NCI-H2081 (cell line): ENCODE measurements at regions not wholly inside any gene's neighbourhood (a gene's known extent, or its start where the extent isn't known, plus 50 kb on each side); places are given as distances from the start of the nearest gene placed in this dataset.

ENCODE experiments used
- DNase-seq, 2 experiments: peaks; one replicate each; lab custom pipeline; 2025; lab: John Stamatoyannopoulos, UW

DNA sequence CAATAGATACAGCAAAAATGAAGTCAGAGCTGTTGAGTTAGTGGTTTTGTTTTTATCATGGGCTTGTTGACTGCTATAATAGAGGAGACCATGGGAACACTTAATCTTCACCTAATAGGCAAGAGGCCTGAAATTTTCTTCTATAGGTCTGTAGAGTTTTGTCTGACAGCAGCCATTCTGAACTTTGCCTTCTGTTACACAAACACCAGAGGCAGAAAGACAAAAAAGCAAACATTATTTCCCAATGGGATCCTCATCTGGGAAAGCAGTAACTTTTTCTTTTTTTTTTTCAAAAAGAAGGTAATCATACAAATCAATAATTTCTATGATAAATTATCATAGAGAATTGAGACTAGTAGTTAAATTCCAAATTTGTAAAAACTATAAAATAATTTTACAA lies 494.1 kb downstream of the TOX3 start:
- DNase-seq = no peak

DNA sequence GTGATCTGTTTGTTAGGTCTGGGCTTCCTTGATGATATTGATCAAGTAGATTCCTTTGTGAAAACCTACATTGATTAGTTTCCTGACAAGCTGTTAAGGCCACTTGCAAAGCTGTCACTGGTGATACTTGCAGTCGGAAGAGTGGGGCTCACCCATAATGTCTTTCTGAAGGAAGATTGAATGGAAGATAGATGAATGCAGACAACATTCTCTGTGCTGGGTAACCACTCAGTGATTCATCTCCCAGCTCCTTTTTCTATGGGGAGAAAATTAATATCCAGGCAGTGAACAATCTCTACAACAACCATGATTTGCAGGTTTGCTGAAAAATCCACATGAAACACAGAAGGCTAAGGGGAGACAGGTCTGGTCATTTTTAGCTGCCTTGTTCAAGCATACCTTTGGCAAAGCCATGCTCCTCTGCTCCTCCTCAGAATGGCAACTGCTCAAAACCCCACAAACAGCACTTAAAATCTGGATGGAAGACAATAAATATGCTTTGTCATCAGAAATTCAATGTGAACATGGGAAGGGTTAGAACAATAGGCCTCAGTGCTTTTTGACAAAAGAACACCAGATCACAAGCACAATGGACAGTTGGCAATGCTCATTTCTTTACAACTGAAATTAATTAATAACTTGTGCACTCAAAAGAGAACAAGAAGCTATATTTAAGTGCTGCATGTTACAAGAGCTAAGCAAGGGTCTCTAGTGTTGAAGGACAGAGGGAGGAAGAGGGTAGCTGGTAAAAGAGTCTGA lies 495.4 kb downstream of the TOX3 start:
- DNase-seq = no peak

GRCh38 chr16:52050418-52050817 lies 496.5 kb downstream of the TOX3 start:
- DNase-seq = no peak

- DNase-seq = no peak
These were observed 511.5 kb downstream of the TOX3 start for GRCh38 chr16:52035436-52035835.

DNA sequence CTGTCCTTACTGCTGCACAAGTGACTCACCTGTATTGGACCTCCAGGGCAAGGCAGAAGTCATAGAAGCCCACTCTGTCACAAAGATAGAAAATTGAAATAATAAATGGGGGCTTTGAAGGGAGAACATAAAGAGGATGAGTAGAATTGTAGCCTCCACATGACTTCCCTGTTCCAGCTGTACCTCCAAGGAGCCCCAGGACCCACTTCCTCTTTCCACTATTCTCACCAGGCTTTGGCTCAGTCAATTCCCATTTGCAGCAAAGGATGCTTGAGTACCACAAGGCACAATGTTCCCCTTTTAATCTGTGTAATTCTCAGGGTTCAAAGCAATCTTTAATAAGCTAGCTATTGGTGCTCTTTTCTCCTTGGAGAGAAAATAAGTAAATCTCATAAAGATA lies 512.1 kb downstream of the TOX3 start:
- no peak for DNase-seq

DNA sequence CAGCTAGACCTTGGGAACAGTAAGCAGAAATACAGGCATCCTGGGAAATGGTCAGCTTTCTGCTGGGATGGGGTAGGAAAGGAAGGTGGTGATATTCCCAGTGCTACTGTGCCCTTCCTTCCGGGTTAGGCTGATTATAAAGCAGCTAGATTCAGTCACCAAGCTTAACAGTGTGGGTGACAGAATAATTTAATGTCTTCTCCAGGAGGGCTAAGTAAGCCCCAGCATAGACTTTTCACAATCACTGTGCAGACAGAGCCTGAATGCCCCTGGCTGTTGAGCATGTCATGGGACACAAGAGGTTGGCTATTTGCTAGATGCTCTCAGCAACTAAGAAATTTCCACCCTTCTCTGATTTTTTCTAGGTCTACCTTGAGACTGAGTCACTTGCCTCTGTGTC lies 513.0 kb downstream of the TOX3 start:
- no peak for DNase-seq

- no peak for DNase-seq
These were observed 524.0 kb downstream of the TOX3 start for GRCh38 chr16:52022980-52023379.

- peak in 1 of 2 experiments; percentile 40 for DNase-seq
These were observed 524.8 kb downstream of the TOX3 start for GRCh38 chr16:52022177-52022576.

GRCh38 chr16:52016387-52016786 lies 530.6 kb downstream of the TOX3 start:
- no peak for DNase-seq

DNA sequence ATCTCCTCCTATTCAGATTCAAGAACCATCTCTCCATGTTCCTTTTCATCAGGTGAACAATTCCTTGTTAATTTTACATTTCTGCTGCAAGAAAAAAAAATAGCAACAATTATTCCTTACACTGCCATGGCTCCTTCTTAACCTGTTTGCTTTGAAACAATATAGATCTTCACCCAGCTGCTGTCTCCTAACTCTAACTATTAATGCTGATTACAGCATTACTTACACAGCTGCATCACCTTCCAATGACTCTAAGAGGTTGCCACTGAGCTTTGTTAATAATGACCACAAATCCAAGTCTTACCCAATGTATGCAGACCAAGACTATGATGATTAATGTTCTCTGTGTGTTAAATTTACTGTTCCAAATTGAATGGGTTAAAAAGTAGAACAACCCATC lies 541.4 kb downstream of the TOX3 start:
- DNase-seq = no peak

GRCh38 chr16:52004343-52004742 lies 542.6 kb downstream of the TOX3 start:
- no peak for DNase-seq

DNA sequence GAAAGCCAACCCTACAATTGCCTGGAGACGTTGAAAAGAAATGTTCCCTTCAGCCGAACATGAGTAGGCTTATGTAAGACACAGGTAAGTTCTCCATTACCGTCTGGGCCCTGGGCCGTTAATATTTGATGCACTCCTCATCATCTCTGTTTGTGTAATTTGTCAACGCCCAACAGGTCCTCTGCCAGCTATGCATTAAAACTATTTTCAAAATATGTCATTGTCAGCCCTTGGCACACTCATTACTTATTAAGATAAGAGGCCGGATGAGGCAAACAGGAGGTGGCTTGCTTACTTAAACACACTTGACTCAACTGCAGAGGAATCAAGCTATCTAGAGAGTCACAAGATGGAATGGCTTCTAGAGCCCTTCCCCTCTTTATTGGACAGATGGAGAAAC lies 544.9 kb downstream of the TOX3 start:
- no peak for DNase-seq

- DNase-seq = no peak
These were observed 550.4 kb downstream of the TOX3 start for GRCh38 chr16:51996516-51996915.

DNA sequence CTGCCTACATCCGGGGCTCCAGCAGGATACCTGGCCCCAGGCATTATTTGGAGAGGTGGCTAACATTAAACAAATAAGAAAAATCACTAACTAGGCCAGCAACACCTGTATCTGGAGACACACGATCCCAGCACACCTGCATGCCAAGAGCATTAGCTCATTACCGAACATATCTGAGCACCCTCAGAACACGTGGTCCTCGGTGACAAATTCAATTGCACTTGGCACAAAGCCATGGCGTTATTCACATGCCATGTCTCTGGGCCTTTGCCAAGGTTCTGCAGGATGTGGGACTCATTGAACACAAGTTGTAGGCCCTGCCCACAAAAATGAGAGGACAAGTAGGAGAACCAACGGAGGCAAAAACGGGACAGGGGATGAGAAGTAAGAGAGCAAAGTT lies 552.3 kb downstream of the TOX3 start:
- DNase-seq = peak; percentile 84 to 94

- DNase-seq = no peak
These were observed 557.2 kb downstream of the TOX3 start for GRCh38 chr16:51989637-51990230.

- DNase-seq = no peak
These were observed 558.0 kb downstream of the TOX3 start for GRCh38 chr16:51988977-51989376.

DNA sequence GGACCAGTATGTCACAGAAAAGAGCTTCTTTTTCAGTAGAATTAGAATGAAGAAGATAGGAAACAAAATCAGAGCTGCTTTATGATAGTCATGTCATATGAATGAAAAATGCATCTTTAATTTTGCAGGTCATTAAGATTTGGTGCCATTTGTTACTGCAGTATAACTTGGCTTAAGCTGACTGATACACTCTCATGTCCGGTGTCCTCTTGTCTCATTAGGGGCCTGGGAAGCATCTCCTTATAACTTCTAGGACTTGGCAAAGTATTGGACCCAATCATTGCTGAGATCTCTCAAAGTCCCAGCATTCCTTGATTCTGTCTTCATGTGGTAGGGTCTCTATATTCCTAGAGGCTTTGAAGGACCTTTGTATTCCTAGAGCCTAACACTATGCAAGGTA lies 559.4 kb downstream of the TOX3 start:
- DNase-seq = no peak

DNA sequence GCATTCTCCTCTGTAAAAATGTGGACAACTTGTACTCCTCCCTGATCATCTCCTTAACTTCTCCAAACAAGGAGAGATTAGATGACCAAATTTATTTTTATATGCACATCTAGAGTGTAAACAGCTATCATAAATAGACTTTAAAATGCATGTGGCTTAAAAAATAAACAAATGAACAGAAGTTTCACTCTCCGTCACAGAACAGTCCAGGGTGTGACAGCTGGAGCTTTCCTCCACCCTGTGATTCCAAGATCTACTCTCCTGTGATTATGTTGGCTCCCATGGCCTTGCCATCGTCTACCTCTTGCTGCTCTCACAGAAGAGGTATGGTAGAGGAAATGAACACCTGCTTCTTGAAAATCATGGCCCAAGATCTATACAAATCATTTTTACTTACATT lies 560.2 kb downstream of the TOX3 start:
- DNase-seq = no peak

DNA sequence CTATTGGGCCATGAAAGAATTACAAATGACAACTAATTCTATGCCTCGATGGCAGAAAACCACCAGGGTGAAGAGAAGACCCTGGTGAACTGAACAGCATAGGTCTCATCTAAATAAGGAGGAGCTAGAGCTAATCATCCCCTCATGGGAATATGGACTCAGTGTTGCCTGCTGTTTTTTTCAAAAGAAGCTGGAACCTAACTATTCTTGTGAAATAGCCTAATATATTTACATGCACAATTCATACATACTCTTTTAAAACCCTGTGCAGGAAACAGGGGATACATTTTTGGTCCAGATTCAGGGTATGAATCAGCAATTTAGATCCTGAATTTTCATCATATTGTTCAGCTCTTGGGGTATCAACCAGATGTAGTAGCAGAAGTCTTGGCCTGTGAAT lies 560.6 kb downstream of the TOX3 start:
- DNase-seq = no peak

DNA sequence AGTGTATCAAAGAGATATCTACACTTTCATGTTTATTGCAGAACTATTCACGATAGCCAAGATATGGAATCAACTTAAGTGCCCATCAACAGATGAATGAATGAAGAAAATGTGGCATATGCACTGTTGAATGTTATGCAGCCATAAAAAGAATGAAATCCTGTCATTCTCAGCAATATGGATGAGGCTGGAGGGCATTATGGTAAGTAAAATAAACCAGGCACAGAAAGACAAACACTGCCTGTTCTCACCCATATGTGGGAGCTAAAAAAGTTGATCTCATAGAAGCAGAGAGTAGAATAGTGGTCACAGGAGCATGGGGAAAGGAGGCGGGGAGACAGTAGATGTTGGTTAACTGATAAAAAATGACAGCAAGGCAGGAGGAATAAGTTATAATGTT lies 561.8 kb downstream of the TOX3 start:
- no peak for DNase-seq

- DNase-seq = no peak
These were observed 562.5 kb downstream of the TOX3 start for GRCh38 chr16:51984395-51984794.

DNA sequence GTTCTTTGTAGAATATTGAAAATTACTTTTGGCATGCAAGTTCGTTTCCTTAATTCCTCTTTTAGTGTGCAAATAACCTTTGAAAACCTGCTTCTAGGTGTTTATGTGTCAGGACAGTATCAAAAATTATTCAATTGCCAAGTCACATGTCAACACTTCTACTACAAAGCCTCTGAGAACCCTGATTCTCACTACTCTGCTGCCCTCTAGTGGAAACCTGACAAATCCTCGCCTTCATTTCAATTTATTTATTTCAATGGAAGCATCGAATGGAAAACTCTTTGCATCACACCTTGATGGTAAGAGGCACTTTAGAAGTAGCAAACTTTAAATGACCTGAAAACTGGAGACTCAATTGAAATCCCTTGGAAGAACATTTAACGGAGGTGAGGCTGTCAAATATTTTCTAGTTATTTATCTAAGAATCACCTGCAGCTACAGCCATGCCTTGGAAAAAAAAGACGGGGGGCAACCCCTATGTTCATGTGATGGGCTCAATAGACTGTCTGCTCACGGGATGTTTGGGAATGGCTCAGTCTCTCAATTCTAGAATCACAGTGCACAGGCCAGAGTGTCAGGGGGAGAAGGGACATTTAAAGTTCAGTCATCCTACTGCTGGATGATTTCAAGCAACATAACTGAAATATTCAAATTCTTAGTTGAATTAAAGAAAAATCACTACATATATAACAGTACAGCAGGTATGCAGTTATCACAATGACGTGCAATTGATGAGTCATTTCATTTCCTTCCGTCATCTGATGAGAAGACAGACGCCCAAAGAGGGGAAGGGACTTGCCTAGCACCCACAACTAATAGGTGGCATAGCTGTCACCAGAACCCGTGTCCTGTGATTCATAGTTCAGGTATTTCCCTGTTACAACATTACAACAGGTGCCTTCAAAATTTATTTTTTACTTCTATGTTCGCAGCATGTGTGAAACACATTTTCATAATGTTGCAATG lies 563.9 kb downstream of the TOX3 start:
- peak; percentile 70 to 74 for DNase-seq

- no peak for DNase-seq
These were observed 565.2 kb downstream of the TOX3 start for GRCh38 chr16:51981725-51982124.
